GM19395 (cell line): ENCODE measurements at regions not wholly inside any gene's neighbourhood (a gene's known extent, or its start where the extent isn't known, plus 50 kb on each side); places are given as distances from the start of the nearest gene placed in this dataset.

ENCODE experiments used
- ATAC-seq: cut with Tn5 transposase; IDR thresholded peaks from one replicate; pipeline ENCODE4 v1.9.1; 2021; ENCODE audit warnings: mild to moderate bottlenecking, moderate library complexity; ENCODE audit not compliant: unreplicated experiment

DNA sequence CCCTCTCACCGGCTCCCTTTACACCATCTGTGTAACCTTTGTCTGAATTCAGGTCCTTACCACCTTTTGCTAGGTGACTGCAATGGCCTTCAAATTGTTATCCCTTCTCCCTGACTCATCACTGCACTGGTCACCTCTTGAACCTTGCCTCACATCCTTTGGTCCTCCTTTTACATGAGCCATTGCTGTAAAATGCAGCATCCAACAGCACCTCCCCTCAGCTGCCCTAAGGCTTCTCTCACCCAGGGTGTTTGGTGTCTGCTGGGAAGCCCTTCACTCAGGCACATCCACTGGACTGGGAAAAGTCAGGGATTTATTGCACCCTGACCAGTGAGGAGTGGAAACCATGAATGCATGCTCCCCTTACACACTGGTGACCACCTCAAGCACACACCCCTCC is 192.5 kb upstream of the GATB start:
- no peak for ATAC-seq

DNA sequence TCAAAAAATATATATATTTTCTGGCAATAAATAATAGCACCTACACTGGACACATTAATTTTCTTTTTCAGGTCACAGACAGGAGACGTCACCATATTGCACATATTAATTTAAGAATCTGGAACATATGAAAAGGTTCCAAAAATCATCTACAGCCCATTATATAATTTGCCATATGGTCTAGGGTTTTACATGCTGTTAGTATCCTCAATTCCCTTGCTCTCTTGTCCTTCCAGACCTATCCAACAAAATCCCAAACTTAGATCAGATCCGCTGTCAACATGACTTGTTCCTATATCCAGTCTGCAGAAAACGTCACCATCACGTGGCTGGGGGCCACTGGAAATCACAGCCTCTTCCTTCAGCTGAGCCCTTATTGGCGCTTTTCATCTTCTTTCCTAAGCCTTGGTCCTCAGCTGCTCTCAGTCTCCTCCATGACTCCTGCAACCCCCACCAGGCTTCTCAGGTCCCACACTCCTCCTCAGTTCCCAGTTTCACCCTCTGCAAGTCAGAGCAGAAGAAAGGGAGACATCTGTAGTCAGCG is 192.0 kb upstream of the GATB start:
- ATAC-seq, result no peak

DNA sequence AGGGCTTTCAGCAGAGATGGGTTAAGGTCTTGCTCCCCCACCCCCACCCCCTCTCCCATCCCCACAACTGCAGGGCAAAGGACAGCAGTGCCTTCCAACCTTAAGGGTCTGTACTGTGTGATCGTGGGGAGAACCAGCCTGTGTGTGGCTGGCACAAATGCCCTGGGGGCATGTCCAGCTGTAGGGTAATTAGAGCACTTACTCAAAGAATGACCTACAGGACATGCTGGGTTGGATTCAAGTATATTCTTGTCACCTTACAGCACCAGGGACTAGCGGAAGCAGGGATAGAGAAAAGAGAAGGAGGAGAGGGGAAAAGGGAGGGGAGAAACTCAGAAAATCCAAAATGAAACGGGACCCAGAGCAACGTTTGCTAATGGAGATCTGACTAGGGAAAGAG is 191.3 kb upstream of the GATB start:
- no peak for ATAC-seq

DNA sequence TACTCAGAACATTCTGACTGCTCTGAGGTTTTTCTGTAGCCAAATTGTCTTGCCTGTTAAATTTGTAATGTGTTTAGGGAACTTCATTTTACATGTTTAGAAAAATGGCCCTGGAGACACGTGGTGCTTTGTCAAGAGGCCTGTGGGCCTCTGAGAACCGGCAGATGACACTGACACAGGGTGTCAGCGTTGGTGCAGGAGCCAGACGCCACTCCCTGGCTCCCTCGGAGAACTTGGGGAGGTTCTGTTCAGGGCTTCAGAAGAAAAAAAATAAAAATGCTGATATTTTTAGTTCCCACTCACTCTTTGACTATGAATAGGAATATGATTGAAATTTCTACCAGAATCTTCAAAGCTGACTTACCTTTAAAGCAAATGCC is 190.9 kb upstream of the GATB start:
- no peak for ATAC-seq

DNA sequence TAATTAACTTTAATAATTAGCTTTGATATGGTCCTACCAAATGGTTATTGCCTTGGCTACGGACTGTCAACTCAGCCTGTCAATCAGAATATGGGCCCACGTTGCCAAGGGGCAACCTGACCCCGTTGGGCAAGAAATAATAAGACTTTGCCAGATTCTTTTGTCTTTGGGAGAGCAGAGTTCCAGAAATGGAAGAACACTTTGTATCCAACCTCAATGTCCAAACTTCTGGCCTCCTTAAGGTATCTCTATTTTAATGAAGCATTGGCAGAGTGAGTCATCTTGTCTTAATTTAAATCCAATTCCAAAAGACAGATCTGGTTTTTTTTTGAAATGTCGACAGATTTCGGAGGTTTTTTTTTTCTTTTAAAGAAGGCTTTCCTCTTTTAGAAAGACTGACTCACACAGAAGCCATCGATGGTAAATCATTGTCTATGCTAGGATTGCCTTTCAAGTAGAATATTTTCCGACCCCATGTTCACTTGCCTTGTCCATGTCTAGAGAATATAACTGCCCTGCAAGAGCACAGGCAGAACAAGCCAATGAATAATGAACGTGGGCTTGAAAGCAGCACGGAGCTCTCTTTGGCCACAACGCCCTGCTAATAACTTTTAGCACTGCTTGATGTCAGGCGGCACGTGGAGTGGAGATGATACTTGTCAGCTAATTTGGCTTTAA is 190.3 kb upstream of the GATB start:
- no peak for ATAC-seq

DNA sequence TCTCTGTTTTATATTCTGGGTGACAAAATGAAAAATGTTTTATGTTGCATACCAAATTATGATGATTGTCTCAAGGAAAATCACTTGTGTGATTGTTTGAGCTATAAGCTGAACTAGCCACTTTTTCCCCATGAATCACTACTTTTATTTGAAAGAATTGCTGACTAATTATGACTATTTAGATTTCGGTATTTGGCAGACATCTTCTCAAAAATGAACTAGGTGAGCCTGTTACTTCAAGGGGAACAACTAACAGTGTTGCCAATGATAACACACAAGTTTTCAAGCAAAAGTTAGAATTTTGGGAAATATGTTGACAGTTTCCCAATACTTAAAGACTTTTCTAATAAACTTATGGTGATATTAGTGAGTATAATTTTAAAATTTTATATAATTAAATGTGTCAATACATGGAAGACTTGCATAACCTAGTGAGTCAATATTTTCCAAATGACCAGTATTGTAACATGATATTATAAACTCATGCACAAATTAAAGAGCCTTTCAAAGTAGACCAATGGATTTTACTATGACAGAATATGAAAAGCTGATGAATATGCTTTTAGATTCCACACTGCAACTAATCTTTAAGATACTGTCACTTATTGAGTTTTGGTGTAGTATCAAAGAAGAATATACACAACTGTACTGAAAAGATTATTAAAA is 187.7 kb upstream of the GATB start:
- ATAC-seq, result no peak

DNA sequence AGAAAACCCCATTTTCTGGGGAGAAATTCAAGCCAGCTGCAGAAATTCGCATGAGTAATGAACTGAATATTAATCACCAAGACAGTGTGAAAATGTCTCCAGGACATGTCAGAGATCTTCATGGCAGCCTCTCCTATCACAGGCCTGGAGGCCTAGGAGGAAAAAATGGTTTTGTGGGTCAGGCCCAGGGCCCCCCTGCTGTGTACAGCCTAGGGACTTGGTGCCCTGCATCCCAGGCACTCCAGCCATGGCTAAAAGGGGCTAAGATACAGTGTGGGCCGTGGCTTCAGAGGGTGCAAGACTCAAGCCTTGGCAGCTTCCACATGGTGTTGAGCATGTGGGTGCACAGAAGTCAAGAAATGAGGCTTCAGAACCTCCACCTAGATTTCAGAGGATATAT is 185.9 kb upstream of the GATB start:
- ATAC-seq, result no peak

DNA sequence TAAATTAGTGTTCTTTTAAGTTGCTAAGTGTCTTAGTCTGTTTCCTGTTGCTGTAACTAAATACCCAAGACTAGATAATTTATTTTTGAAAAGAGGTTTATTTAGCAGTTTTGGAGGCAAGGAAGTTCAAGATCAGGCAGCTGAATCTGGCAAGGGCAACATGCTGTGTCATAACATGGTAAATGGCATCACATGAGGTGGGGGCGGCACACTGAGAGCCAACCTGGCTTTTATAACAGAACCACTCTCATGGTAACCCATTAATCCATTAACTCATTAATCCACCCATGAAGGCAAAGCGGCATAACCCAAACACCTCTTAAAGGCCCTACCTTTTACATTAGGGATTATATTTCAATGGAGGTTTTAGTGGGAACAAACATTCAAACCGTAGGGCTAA is 182.2 kb upstream of the GATB start:
- ATAC-seq, result no peak

DNA sequence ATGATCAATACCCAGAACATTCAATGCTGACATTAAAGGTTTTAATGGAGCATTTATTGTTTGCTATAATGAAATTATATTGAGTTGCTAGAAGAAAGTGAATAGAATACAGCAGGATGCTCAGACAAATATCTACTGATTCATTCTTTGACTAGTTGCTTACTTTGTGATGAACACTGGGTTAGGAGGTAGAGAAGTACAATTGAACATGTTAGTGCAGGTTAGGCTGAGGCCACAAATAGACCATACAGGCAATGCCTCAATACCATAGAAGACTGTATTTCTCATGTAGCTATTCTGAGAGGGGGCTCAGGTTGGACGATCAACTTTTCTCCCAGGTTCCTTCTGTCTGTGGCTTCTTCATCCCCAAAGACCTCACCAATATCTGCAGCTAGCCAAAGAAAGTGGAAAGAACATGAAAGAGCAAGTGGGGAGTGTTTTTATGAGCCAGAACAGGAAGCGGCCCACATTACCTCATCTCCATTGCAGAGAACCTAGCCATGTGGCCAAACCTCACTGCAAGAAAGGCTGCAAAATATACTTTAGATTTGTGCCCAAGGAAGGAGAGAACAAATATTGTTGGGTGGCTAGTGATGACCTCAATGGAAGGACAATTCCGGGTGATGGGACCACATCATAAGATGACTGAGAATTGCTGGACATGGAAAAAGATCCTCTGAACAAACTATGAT is 180.3 kb upstream of the GATB start:
- ATAC-seq, result no peak

GRCh38 chr4:151940291-151940690 is 179.5 kb upstream of the GATB start:
- ATAC-seq, result no peak

DNA sequence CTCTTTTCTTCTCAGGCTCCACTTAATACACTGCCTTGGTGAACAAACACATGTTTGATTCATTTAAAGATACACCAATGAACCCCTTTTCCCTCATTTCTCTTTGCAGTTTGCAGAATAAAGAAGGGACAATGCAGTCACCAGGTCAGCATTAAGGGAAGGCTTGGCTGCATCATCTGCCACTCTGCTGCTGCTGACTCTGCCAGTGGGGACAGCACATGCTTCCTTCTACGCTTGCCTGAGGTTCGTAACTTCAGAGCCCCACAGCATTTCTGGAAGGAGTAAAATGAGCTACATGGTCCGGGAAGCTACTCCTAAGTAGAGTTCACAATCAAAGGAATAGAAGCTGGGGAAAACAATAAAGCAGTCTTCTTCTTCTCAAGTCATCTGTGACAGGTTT is 178.9 kb upstream of the GATB start:
- ATAC-seq, result no peak

DNA sequence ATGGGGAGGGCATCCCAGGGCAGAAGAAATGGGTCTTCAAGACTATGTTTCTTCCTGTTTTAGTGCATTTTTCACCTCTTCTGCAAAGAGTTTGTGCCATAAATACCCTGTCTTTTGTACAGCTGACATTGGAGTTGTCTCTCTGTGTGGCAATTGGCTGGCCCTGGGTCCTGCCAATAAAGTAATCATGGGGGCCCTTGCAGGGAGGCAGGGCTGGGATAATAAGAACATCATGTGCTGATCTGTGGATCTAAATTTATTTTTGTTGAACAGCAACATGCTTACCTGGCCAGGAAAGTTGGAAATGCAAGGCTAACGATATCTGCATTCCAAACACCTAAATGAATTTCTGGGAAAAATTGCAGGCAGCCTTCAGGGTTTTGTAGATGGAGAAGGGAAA is 174.6 kb upstream of the GATB start:
- no peak for ATAC-seq

- no peak for ATAC-seq
Observed at GRCh38 chr4:151934766-151935165, 174.0 kb upstream of the GATB start.

DNA sequence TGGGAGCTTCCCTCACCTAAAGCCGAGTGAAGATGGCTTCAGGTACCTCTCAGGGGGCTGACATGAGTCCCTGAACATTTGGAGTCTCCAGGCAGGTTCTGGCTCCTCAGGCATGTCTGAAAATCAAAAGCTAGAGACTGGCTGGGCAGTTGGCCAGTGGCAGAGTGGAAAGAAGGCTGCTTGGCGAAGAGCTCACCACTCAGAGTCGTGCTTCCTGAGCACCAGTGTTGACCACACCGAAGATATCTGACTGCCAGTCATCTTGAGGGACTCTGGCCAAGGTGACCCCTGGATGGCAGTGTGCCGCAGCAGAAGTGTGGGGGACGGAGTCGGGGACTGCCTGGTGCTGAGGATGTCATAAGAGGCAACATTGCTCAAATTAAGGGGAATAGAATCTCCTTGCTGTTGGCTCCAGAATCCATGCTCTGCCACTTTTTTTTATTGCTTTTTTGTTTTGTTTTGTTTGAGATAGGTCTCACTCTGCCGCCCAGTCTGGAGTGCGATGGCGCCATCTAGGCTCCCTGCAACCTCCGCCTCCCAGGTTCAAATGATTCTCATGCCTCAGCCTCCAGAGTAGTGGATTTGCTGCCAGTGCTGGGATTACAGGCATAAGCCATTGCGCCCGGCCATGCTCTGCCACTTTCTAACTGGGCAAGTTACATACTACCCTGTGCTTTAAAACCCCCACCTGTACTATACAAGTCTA is 172.5 kb upstream of the GATB start:
- no peak for ATAC-seq

GRCh38 chr4:151931563-151931962 is 170.8 kb upstream of the GATB start:
- ATAC-seq, result no peak

GRCh38 chr4:151930372-151930771 is 169.6 kb upstream of the GATB start:
- ATAC-seq, result no peak

DNA sequence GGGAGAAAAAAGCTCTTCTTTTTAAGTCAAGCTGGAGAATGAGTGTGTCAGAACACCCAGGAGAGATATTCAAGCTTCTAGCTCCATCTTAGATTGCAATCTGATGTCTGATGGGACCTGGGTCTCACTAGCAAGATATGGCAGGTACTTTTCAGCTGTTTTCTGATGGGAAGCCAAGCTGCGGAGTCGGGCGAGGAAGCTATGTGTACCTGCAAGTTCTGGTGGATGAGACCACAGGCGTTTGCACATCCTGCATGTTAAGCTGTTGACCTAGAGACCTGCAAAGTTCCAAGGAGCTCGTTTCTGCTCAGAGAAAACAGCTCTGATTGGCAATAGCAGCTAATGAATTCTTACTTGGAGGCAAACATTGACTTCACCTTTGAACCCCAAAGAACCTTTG is 167.3 kb upstream of the GATB start:
- ATAC-seq, result no peak

- ATAC-seq, result no peak
Observed at GRCh38 chr4:151922811-151923210, 162.0 kb upstream of the GATB start.

- ATAC-seq, result no peak
Observed at GRCh38 chr4:151922306-151922705, 161.5 kb upstream of the GATB start.

- ATAC-seq, result no peak
Observed at GRCh38 chr4:151921811-151922210, 161.0 kb upstream of the GATB start.

DNA sequence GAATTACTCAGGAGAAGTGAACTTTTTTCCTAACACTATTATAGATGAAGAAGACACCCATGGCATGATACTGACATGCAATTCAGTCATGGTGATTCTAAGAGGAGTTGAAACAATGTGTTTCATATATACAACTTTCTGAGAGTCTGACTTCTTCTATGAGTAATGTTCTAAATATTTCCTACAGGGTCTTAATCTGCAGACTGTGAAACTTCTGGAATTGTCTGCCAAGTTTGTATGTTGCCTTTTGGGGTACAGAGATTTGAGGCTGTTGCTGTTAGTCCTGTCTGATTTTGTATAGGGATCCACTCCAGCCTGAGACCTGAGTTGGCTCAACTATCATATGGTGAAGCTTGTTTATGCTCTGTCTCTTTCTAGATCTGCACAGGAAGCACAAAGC is 160.6 kb upstream of the GATB start:
- no peak for ATAC-seq
